Heart left ventricle (tissue), 13 donors: ENCODE measurements at regions not wholly inside any gene's neighbourhood (a gene's known extent, or its start where the extent isn't known, plus 50 kb on each side); places are given as distances from the start of the nearest gene placed in this dataset.

Experiments
- CTCF ChIP-seq, 12 donors: fragments of 200-600 bp; sonication (generic) in 4 of 12; IDR thresholded peaks; one replicate each; pipeline versions ENCODE4 v1.5.0 to v1.8.0; 2018 to 2022; ENCODE audit warnings: antibody characterized with exemption in 12 of 12, mild to moderate bottlenecking in 5 of 12
- POLR2A ChIP-seq, 2 donors: fragments of 450-650 bp; IDR thresholded peaks; one replicate each; pipeline ENCODE4 v1.6.1; 2017; ENCODE audit warnings: antibody characterized with exemption in 2 of 2, mild to moderate bottlenecking in 2 of 2, moderate library complexity in 2 of 2
- donor health status: ischemic (EF 13 %, LVEDD 7.1; RV severe dilation, severe dysfunction).
- donor health status: DM: no; HTN: yes; CAD: no.
- donor health status: DM: no; HTN: no; CAD: no.
- donor health status: ischemic (EF 25% LVEDD 6.9; RV normal size, moderate dysfunction).
- donor health status: ischemic (EF 25% LVEDD 5.7; RV mildly dilated, moderate dysfunction).
- donor health status: ischemic (EF 35%, LVEDD 5.7; RV mildly dilated, moderate dysfunction).
- donor health status: nonischemic (EF 11% LVEDD 7.7; RV severe dilation, severe dysfunction).
- donor health status: DM: yes; HTN: yes; CAD: no.
- donor health status: PGD.
- donor health status: ischemic (EF 29% LVEDD 5.4; RV normal size, mild dysfunction).
- donor health status: nonischemic (EF 23%, LVEDD 6.1; RV moderate dilation, normal function).

GRCh38 chr20:52652271-52652670 is 319.9 kb upstream of the TSHZ2 start:
- TF ChIP-seq CTCF (IDR thresholded peaks at IDR 0.05) (no peak), POLR2A (IDR thresholded peaks at IDR 0.05) (no peak)
